WTC11 (cell line): ENCODE measurements at regions not wholly inside any gene's neighbourhood (a gene's known extent, or its start where the extent isn't known, plus 50 kb on each side); places are given as distances from the start of the nearest gene placed in this dataset.

Experiments
- ATF1 ChIP-seq: sonication (generic); formaldehyde crosslinking; IDR thresholded peaks from 2 replicates; pipeline ENCODE4 v1.8.1; 2023; ENCODE audit warnings: mild to moderate bottlenecking, moderate library complexity, missing genetic modification reagents
- FOXP1 ChIP-seq: sonication (generic); formaldehyde crosslinking; IDR thresholded peaks from 2 replicates; pipeline ENCODE4 v1.8.0; 2022; ENCODE audit warnings: missing genetic modification reagents, mild to moderate bottlenecking, moderate library complexity, borderline replicate concordance
- IRF2 ChIP-seq: sonication (generic); formaldehyde crosslinking; IDR thresholded peaks from 2 replicates; pipeline ENCODE4 v1.8.0; 2022; ENCODE audit warnings: low read depth, missing genetic modification reagents, borderline replicate concordance
- TEAD4 ChIP-seq: sonication (generic); formaldehyde crosslinking; IDR thresholded peaks from 2 replicates; pipeline ENCODE4 v1.8.0; 2022; ENCODE audit warnings: mild to moderate bottlenecking, missing genetic modification reagents
- ZNF532 ChIP-seq: fragments of 250-450 bp; sonication (Bioruptor Pico); IDR thresholded peaks from 2 replicates; pipeline ENCODE4 v1.9.0; 2021; ENCODE audit warnings: mild to moderate bottlenecking, borderline replicate concordance
- TF ChIP-seq, protein P1 (sequence below): fragments of 200-600 bp; IDR thresholded peaks from 2 replicates; pipeline ENCODE4 v1.8.0; 2022; ENCODE audit warnings: antibody characterized with exemption
- TF ChIP-seq, protein P2 (sequence below): sonication (generic); formaldehyde crosslinking; IDR thresholded peaks from 2 replicates; pipeline ENCODE4 v1.8.0; 2022; ENCODE audit warnings: mild to moderate bottlenecking, missing genetic modification reagents

- TF ChIP-seq, protein P1, sequence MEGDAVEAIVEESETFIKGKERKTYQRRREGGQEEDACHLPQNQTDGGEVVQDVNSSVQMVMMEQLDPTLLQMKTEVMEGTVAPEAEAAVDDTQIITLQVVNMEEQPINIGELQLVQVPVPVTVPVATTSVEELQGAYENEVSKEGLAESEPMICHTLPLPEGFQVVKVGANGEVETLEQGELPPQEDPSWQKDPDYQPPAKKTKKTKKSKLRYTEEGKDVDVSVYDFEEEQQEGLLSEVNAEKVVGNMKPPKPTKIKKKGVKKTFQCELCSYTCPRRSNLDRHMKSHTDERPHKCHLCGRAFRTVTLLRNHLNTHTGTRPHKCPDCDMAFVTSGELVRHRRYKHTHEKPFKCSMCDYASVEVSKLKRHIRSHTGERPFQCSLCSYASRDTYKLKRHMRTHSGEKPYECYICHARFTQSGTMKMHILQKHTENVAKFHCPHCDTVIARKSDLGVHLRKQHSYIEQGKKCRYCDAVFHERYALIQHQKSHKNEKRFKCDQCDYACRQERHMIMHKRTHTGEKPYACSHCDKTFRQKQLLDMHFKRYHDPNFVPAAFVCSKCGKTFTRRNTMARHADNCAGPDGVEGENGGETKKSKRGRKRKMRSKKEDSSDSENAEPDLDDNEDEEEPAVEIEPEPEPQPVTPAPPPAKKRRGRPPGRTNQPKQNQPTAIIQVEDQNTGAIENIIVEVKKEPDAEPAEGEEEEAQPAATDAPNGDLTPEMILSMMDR = no peak
- TF ChIP-seq FOXP1 (no peak), ATF1 (CRISPR knock-in tag) (no peak), IRF2 (no peak), TEAD4 (no peak), ZNF532 (CRISPR knock-in tag) (no peak)
- TF ChIP-seq, protein P2, sequence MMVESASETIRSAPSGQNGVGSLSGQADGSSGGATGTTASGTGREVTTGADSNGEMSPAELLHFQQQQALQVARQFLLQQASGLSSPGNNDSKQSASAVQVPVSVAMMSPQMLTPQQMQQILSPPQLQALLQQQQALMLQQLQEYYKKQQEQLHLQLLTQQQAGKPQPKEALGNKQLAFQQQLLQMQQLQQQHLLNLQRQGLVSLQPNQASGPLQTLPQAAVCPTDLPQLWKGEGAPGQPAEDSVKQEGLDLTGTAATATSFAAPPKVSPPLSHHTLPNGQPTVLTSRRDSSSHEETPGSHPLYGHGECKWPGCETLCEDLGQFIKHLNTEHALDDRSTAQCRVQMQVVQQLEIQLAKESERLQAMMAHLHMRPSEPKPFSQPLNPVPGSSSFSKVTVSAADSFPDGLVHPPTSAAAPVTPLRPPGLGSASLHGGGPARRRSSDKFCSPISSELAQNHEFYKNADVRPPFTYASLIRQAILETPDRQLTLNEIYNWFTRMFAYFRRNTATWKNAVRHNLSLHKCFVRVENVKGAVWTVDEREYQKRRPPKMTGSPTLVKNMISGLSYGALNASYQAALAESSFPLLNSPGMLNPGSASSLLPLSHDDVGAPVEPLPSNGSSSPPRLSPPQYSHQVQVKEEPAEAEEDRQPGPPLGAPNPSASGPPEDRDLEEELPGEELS (CRISPR knock-in tag) = no peak
These were observed 536.5 kb downstream of the RPS29 start for GRCh38 chr14:49049711-49050110.
